ENCODE measurements at regions not wholly inside any gene's neighbourhood (a gene's known extent, or its start where the extent isn't known, plus 50 kb on each side); places are given as distances from the start of the nearest gene placed in this dataset.

GRCh38 chr18:37975446-37975845 lies 409.8 kb upstream of the CELF4 start:
- DNase-seq, result no peak

- no peak for DNase-seq
Observed at GRCh38 chr18:37967261-37967660, 401.7 kb upstream of the CELF4 start.

DNA sequence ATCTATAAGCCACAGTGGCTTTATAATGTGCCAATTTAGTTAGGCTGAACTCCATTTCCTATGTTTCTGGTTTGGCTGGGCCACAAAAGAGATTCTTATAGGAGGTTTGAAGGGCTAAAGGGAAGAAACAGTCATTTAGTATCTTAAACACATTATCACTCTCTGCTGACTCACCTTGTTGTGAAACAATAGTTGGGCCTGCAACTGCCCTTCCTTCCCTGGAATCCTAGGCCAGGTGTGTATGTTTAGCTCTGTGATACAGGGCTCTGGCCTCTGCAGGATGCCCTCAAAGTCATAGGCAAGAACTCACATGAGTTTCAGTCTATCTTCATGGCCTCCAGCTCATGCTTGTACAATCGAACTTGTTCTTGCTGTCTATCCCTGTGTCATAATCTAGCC lies 400.0 kb upstream of the CELF4 start:
- no peak for DNase-seq

- no peak for DNase-seq
Observed at GRCh38 chr18:37964885-37965571, 399.4 kb upstream of the CELF4 start.

DNA sequence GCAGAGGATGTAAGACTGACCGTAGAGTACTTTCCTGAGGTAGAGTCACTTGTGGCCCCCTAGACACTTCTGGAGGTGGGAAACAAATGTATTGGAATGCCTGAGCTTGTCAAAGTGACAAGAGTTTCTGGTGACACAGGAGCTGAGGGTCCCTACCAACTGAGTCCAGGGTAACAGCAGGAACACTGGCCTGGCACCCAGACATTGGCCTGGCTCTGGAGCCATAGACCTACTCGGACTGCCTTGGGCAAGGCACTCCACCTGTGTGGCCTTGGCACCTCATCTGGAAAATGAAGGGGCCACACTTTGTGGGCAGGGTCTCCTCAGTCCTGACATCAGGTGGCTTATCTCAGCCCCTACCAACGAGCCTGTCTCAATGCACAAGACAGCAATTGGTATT lies 398.2 kb upstream of the CELF4 start:
- no peak for DNase-seq

DNA sequence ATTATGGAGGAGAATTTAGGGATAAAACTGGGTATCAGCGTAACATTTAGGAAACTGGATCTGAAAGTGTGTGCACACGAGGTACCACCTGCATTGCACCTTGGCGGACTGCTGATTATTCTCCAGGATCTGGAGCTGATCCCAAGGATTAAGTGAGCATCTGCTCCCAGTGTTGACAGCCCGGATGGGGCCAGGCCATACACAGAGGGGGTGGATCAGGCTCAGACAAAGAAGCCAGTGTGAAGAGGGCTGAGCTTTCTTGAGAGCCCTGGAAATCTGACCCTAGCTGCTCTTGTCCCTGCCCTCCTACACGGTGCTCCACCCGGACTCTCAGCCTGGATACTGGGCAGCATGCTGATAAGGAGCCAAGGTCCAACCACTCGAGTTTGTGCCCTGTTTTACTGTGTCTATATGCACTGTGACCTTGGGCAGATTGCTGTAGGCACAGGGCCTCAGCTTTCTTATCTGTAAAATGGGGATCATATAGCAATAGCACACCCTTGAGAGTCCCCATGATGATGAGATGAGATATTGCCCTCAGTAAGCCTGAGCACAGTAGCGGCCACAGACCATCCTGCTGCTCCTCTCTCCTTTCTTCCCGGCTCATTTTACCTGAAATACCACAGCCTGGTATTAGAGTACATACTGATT lies 396.8 kb upstream of the CELF4 start:
- DNase-seq, result no peak

GRCh38 chr18:37958499-37958898 lies 392.9 kb upstream of the CELF4 start:
- no peak for DNase-seq

- peak; percentile 55 for DNase-seq
Observed at GRCh38 chr18:37956902-37957301, 391.3 kb upstream of the CELF4 start.

DNA sequence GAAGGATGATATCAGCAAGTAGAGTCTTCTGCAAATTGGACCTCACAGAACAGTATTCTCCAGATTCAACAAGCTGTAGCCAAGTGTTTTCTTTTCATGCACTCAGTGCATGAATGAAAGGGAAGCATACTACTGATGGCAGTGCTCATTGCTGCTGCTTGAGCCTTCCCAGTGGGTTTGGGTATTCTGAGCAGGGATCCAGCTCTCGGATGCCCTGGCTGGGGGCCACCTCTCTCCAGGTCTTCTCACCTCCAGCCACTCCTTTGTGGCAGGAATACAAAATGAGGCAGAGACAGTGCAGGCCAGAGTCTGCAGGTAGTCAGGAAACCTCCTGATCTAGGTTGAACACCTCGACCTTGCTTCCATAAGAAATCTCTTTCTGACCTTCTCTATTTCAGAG lies 390.4 kb upstream of the CELF4 start:
- no peak for DNase-seq

DNA sequence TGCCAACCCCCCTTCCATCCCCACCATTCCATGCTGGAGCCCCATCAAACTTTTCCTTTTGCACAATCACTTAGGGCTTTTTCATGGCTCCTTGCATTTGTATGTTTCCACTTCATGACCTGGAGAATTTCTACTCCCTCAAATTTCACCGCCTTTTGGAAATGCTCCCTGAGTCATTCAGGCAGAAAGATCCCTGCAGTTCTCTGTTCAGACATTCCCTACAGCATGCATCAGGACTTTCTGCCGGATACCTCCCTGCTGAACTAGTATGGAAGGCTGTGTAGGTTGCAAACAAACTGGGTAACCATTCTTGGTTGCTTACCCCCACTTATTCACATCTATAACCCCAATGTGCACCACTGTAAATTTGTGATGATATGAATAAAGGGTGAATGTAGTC lies 389.6 kb upstream of the CELF4 start:
- no peak for DNase-seq

DNA sequence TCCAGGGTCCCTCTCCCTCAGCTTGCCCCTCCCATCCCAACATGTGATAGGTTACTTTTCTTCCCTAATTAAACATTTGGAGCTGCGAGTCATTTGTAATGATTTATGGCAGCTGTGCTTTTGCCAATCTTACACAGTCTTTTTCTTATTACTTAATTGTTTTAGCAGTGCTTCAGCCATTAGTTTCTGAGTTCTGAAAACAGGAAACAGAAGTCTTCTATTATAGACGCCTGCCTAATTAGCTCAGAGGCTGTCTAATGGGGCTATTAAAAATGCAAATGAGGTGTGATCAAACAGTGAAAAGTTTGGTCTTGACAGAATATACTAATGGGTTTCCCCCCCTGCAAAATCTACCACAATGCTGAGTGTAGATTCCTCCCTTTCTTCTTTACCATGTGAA lies 388.3 kb upstream of the CELF4 start:
- DNase-seq, result no peak

GRCh38 chr18:37948471-37948870 lies 382.9 kb upstream of the CELF4 start:
- DNase-seq, result no peak

GRCh38 chr18:37946324-37946723 lies 380.7 kb upstream of the CELF4 start:
- DNase-seq, result no peak

GRCh38 chr18:37944700-37945270 lies 379.2 kb upstream of the CELF4 start:
- DNase-seq, result no peak

GRCh38 chr18:37937287-37937686 lies 371.7 kb upstream of the CELF4 start:
- DNase-seq, result no peak

DNA sequence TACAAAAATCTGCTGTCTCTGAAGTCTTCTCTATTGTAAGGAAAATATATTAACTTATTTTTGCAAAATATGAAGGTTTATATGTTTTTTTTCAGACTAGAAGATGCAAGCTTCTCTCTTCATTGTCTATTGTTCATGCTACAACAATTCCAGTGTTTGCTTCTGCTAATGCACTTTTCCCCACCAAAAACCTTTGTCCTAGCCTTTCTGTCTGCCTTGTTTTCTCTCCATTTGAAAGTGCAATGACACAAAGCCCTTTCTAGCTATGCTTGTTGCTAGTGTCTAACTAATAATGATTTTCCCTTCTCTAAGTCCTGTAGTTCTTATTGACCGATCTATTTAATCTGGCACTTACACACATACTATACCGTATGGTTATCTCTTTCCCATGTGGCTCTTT lies 369.5 kb upstream of the CELF4 start:
- DNase-seq, result no peak

GRCh38 chr18:37930640-37931039 lies 365.0 kb upstream of the CELF4 start:
- DNase-seq, result no peak

DNA sequence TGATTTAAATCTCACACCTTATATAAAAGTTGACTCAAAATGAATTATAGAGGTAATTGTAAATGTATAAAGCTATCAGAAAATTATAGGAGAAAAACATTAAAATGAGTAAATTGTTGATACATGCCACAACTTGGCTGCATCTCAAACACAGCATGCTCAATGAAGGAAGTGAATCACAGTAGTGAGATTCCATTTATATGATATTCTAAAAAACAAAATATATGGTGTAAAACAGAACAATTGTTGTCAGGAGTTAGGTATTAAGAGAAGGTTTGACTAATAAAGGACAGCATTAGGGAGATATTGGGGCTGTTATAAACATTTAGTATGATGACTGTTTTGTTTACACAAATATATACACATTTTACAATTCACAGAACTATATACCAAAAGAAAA lies 356.6 kb upstream of the CELF4 start:
- no peak for DNase-seq

GRCh38 chr18:37920865-37921264 lies 355.3 kb upstream of the CELF4 start:
- DNase-seq, result no peak

GRCh38 chr18:37913051-37913450 lies 347.5 kb upstream of the CELF4 start:
- DNase-seq, result no peak

DNA sequence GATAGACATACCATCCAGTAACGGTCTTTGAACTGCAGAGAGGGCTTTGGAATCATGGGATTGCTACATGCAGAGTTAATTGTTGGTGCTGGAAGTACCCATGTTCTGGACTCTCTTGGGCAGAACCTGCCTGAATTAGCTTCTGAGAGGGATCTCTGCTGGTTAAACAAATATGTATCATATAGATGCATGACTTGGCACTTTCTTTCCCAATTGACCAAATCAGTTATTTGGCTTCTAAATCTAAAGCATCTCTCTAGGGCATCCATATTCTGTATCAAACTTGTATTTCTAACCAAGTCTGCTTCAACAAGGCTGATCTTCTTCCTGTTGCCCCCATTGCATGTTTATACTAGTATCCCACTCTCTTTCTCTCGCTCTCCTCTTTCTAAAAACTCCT lies 336.7 kb upstream of the CELF4 start:
- DNase-seq, result no peak

GRCh38 chr18:37900326-37900725 lies 334.7 kb upstream of the CELF4 start:
- DNase-seq, result no peak

- no peak for DNase-seq
Observed at GRCh38 chr18:37889963-37890362, 324.4 kb upstream of the CELF4 start.

DNA sequence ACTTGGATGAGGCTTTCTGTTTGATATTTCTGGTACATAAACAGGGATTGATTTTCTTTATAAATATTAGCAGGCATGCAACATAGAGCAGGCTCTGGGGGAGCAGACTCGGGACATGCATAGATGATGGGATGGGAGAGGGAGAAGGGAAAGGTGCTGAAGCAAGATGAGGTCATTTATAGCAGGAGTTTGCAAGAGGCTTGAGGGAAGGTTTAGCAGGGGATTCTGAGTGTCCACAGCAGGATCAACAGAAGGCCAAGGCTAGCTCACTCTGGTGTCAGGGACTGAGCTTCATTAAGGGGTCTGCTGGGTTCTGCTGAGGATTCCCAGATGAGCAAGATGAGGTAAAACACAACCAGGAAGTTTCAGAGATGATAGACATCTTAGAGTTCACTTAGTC lies 309.1 kb upstream of the CELF4 start:
- no peak for DNase-seq

- no peak for DNase-seq
Observed at GRCh38 chr18:37873416-37873815, 307.8 kb upstream of the CELF4 start.

Measured in GDM1 (cell line).